IMR-90 (cell line): ENCODE measurements at regions not wholly inside any gene's neighbourhood (a gene's known extent, or its start where the extent isn't known, plus 50 kb on each side); places are given as distances from the start of the nearest gene placed in this dataset.

Experiments
- BHLHE40 ChIP-seq: fragments of 150-350 bp; IDR thresholded peaks from 2 replicates; pipeline ENCODE4 v1.6.1; 2016; ENCODE audit warnings: mild to moderate bottlenecking, low read depth, low read length
- MAFK ChIP-seq: IDR thresholded peaks from 2 replicates; pipeline ENCODE4 v1.6.1; 2012; ENCODE audit warnings: low read depth, low read length, improper control_type of control experiment
- NFE2L2 ChIP-seq: fragments of 150-350 bp; IDR thresholded peaks from 2 replicates; pipeline ENCODE4 v1.6.1; 2016; ENCODE audit warnings: low read depth, mild to moderate bottlenecking, low read length
- POLR2A ChIP-seq: IDR thresholded peaks from 2 replicates; pipeline ENCODE4 v1.6.1; 2012; ENCODE audit warnings: mild to moderate bottlenecking, low read depth, low read length
- RCOR1 ChIP-seq: IDR thresholded peaks from 2 replicates; pipeline ENCODE4 v1.6.1; 2012; ENCODE audit warnings: mild to moderate bottlenecking, low read length, improper control_type of control experiment; ENCODE audit not compliant: insufficient replicate concordance
- RFX5 ChIP-seq: IDR thresholded peaks from 2 replicates; pipeline ENCODE4 v1.8.0; 2012; ENCODE audit warnings: low read depth, mild to moderate bottlenecking, low read length, moderate library complexity
- SMC3 ChIP-seq: fragments of 150-350 bp; IDR thresholded peaks from 2 replicates; pipeline ENCODE4 v1.6.1; 2016; ENCODE audit warnings: low read depth, mild to moderate bottlenecking, antibody characterized with exemption, low read length, moderate library complexity
- TF ChIP-seq, protein P1 (sequence below): conservative IDR thresholded peaks from 2 replicates; pipeline ENCODE4 v1.5.1; 2012; ENCODE audit warnings: mild to moderate bottlenecking, low read depth, low read length, improper control_type of control experiment

DNA sequence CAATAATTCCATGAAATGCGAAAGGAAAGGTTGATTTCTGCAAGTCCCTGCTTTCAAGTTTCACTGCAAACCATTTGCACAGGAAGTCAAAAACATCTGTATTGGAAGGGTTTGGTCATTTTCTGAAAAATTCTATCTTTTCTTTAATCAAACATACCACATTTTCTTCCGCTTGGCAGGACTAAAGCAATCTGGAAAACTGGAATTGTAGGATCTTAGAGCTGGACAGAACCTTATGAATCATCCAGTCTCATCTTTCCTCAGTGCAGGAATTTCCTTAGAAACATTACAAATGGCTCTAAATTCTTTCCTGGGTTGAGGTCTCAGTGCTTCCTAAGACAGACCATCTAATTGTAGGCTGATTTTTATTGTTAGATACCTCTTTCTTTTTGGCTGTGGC is 111.5 kb upstream of the ELAC2 start:
- no peak for TF ChIP-seq POLR2A
- no peak for TF ChIP-seq NFE2L2
- TF ChIP-seq, protein P1, sequence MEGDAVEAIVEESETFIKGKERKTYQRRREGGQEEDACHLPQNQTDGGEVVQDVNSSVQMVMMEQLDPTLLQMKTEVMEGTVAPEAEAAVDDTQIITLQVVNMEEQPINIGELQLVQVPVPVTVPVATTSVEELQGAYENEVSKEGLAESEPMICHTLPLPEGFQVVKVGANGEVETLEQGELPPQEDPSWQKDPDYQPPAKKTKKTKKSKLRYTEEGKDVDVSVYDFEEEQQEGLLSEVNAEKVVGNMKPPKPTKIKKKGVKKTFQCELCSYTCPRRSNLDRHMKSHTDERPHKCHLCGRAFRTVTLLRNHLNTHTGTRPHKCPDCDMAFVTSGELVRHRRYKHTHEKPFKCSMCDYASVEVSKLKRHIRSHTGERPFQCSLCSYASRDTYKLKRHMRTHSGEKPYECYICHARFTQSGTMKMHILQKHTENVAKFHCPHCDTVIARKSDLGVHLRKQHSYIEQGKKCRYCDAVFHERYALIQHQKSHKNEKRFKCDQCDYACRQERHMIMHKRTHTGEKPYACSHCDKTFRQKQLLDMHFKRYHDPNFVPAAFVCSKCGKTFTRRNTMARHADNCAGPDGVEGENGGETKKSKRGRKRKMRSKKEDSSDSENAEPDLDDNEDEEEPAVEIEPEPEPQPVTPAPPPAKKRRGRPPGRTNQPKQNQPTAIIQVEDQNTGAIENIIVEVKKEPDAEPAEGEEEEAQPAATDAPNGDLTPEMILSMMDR = no peak
- TF ChIP-seq SMC3 = no peak
- no peak for TF ChIP-seq BHLHE40
- no peak for TF ChIP-seq MAFK
- no peak for TF ChIP-seq RFX5
- TF ChIP-seq RCOR1 = no peak
